ENCODE measurements at regions not wholly inside any gene's neighbourhood (a gene's known extent, or its start where the extent isn't known, plus 50 kb on each side); places are given as distances from the start of the nearest gene placed in this dataset.

- TF ChIP-seq POLR2AphosphoS5 (IDR thresholded peaks at IDR 0.05; ENCODE audit: low read depth, low read length) (no peak), POLR2A (IDR thresholded peaks at IDR 0.05; ENCODE audit: low read depth, low read length) (no peak), TAF1 (IDR thresholded peaks at IDR 0.05; ENCODE audit: borderline replicate concordance, low read depth, low read length) (no peak)
These were observed 145.7 kb upstream of the GGTLC1 start for GRCh38 chr20:24134284-24134683.
